Esophagus squamous epithelium (tissue), 5 donors: ENCODE measurements at regions not wholly inside any gene's neighbourhood (a gene's known extent, or its start where the extent isn't known, plus 50 kb on each side); places are given as distances from the start of the nearest gene placed in this dataset.

Source experiments
- DNase-seq: peaks from one replicate; lab custom pipeline; 2025; lab: John Stamatoyannopoulos, UW
- H3K27ac ChIP-seq, 4 donors: fragments of 200-600 bp; sonication (generic); one replicate each; pipeline ENCODE4 v1.5.1; 2016 to 2019; ENCODE audit warnings: mild to moderate bottlenecking in 1 of 4
- H3K27me3 ChIP-seq, 4 donors: fragments of 200-600 bp; sonication (generic); 1 replicate in 3 of 4; 2 replicates in 1 of 4; pipeline versions ENCODE4 v1.5.1 to v1.6.0; 2017 to 2021; ENCODE audit warnings: antibody characterized with exemption in 1 of 4
- H3K36me3 ChIP-seq, 3 donors: fragments of 200-600 bp; sonication (generic); one replicate each; pipeline ENCODE4 v1.5.1; 2016 to 2019
- H3K4me1 ChIP-seq, 3 donors: fragments of 200-600 bp; sonication (generic); one replicate each; pipeline ENCODE4 v1.5.1; 2017 to 2019
- H3K4me3 ChIP-seq, 4 donors: fragments of 200-600 bp; sonication (generic); 1 replicate in 3 of 4; 2 replicates in 1 of 4; pipeline ENCODE4 v1.5.1; 2016 to 2019; ENCODE audit warnings: mild to moderate bottlenecking in 2 of 4, moderate library complexity in 1 of 4
- H3K9me3 ChIP-seq, 3 donors: fragments of 200-600 bp; sonication (generic); one replicate each; pipeline ENCODE4 v1.5.1; 2016 to 2019
- CTCF ChIP-seq, 6 experiments: fragments of 450-650 bp in 4 of 6; fragments of 200-600 bp in 2 of 6; sonication (generic) in 2 of 6; IDR thresholded peaks; one replicate each; pipeline ENCODE4 v1.5.1; 2016 to 2019; ENCODE audit warnings: antibody characterized with exemption in 6 of 6, mild to moderate bottlenecking in 4 of 6, moderate library complexity in 4 of 6
- POLR2A ChIP-seq, 4 donors: fragments of 450-650 bp; IDR thresholded peaks; one replicate each; pipeline ENCODE4 v1.6.1; 2017; ENCODE audit warnings: antibody characterized with exemption in 4 of 4, mild to moderate bottlenecking in 4 of 4, moderate library complexity in 3 of 4
- WGBS, 2 donors: methylation state at CpG; one replicate each; pipeline ENCODE4 v1.1.5; 2018; 5-methylcytosine and 5-hydroxymethylcytosine counted together
- intact Hi-C: fragments of 100-400 bp; cut with DNase I; formaldehyde crosslinking; loops from one replicate; pipeline ENCODE4 v1.15.0; 2022
- donor health status: DM: yes; HTN: yes; CAD: no.

DNA sequence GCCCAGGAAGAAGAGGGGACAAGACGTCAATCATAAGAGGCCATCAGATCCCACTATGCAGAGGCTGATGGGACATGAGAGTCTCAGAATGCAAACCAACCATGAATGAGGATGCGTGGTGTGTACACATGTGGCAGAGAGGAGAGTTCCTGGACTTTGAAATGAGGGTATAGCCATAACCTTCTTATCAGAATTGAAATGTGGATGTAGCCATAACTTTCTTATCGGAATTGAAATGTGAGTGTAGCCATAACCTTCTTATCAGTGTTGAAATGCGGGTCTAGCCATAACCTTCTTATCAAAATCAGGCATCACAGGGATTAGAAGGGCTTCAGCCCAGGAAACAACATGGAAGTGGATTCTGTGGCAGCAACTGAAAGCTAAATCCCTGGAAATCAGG is 415.5 kb upstream of the FAT1 start:
- DNase-seq: no peak
- Histone ChIP-seq H3K4me1 (no peaks in the 10 kb centered on the region), H3K4me3 (no peak overlapping the region), H3K27ac (no peak overlapping the region), H3K9me3 (no peaks in the 10 kb centered on the region), H3K27me3 (no peaks in the 10 kb centered on the region), H3K36me3 (no peaks in the 10 kb centered on the region)
- 86 to 87% methylated on average over 4 of the region's 4 CpGs for WGBS, 2 donors
- no peak for TF ChIP-seq POLR2A (IDR thresholded peaks at IDR 0.05)
- TF ChIP-seq CTCF (IDR thresholded peaks at IDR 0.05): no peak
- intact Hi-C loops: no loop called here

DNA sequence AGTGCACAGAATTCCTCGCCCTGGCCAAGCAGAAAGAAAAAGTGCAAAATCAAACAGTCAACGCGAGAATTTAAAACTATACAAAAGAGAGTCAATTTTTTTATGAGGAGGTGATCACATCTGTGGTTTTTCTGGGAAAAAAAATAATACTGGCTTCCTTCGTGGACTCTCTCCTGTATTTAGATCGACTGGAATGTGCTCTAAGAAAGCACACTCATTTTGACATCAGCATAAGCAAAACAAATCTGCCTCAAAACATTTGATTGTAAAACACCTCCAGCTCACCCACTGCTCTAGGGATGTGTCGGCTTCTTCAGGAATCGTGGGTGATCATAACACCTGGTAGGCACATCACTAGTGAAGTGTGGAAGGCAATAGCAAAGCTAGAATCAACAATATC is 417.4 kb upstream of the FAT1 start:
- WGBS, 2 donors: 71 to 78% methylated on average over 7 of the region's 7 CpGs
- TF ChIP-seq POLR2A (IDR thresholded peaks at IDR 0.05) (no peak), CTCF (IDR thresholded peaks at IDR 0.05) (no peak)
- no peak for DNase-seq
- no peaks in the 10 kb centered on the region for H3K36me3 ChIP-seq
- no peaks in the 10 kb centered on the region for H3K4me1 ChIP-seq
- H3K9me3 ChIP-seq: no peaks in the 10 kb centered on the region
- intact Hi-C loops: no loop called here
- no peak overlapping the region for H3K4me3 ChIP-seq
- no peaks in the 10 kb centered on the region for H3K27me3 ChIP-seq
- no peak overlapping the region for H3K27ac ChIP-seq

GRCh38 chr4:187149229-187149945 is 425.7 kb upstream of the FAT1 start:
- H3K9me3 ChIP-seq: no peaks in the 10 kb centered on the region
- H3K4me1 ChIP-seq: no peaks in the 10 kb centered on the region
- no peaks in the 10 kb centered on the region for H3K27me3 ChIP-seq
- no peak overlapping the region for H3K27ac ChIP-seq
- H3K4me3 ChIP-seq: no peak overlapping the region
- 28 to 66% methylated on average over 8 of the region's 8 CpGs for WGBS, 2 donors
- DNase-seq: no peak
- TF ChIP-seq POLR2A (IDR thresholded peaks at IDR 0.05): no peak
- TF ChIP-seq CTCF (IDR thresholded peaks at IDR 0.05): no peak
- H3K36me3 ChIP-seq: no peaks in the 10 kb centered on the region
- intact Hi-C loops: no loop called here

- Histone ChIP-seq H3K4me1 (no peaks in the 10 kb centered on the region), H3K4me3 (no peak overlapping the region), H3K27me3 (no peaks in the 10 kb centered on the region), H3K27ac (no peak overlapping the region), H3K36me3 (no peaks in the 10 kb centered on the region), H3K9me3 (no peaks in the 10 kb centered on the region)
- DNase-seq: no peak
- 93% methylated on average over 18 to 21 of the region's 21 CpGs for WGBS, 2 donors
- intact Hi-C loops: no loop called here
- no peak for TF ChIP-seq POLR2A (IDR thresholded peaks at IDR 0.05)
- TF ChIP-seq CTCF (IDR thresholded peaks at IDR 0.05): no peak
Observed at GRCh38 chr4:187157380-187157958, 433.8 kb upstream of the FAT1 start.

- WGBS, 2 donors: 86 to 91% methylated on average over 10 of the region's 10 CpGs
- DNase-seq: no peak
- Histone ChIP-seq H3K9me3 (no peaks in the 10 kb centered on the region), H3K4me3 (no peak overlapping the region), H3K27ac (no peak overlapping the region), H3K36me3 (no peaks in the 10 kb centered on the region), H3K27me3 (no peaks in the 10 kb centered on the region), H3K4me1 (no peaks in the 10 kb centered on the region)
- no peak for TF ChIP-seq POLR2A (IDR thresholded peaks at IDR 0.05)
- no peak for TF ChIP-seq CTCF (IDR thresholded peaks at IDR 0.05)
- intact Hi-C loops: no loop called here
Observed at GRCh38 chr4:187158003-187158402, 434.3 kb upstream of the FAT1 start.
